Upper lobe of left lung (tissue), 4 donors: ENCODE measurements at regions not wholly inside any gene's neighbourhood (a gene's known extent, or its start where the extent isn't known, plus 50 kb on each side); places are given as distances from the start of the nearest gene placed in this dataset.

Experiments used
- CTCF ChIP-seq, 6 experiments: fragments of 450-650 bp in 4 of 6; fragments of 200-600 bp in 2 of 6; sonication (generic) in 2 of 6; IDR thresholded peaks; one replicate each; pipeline ENCODE4 v1.5.1; 2016 to 2019; ENCODE audit warnings: antibody characterized with exemption in 6 of 6
- EP300 ChIP-seq, 4 donors: sonication (generic); formaldehyde crosslinking; IDR thresholded peaks; one replicate each; pipeline ENCODE4 v1.5.1; 2017; ENCODE audit warnings: antibody characterized with exemption in 4 of 4, control low read depth in 2 of 4
- POLR2A ChIP-seq, 4 donors: fragments of 450-650 bp; IDR thresholded peaks; one replicate each; pipeline ENCODE4 v1.5.1; 2016 to 2017; ENCODE audit warnings: antibody characterized with exemption in 4 of 4, mild to moderate bottlenecking in 2 of 4
- POLR2AphosphoS5 ChIP-seq, 2 donors: sonication (generic); formaldehyde crosslinking; IDR thresholded peaks; one replicate each; pipeline ENCODE4 v1.5.1; 2017; ENCODE audit warnings: antibody characterized with exemption in 2 of 2

GRCh38 chr5:125834438-125835115 is 588.6 kb upstream of the GRAMD2B start:
- TF ChIP-seq POLR2AphosphoS5 (IDR thresholded peaks at IDR 0.05), result no peak
- no peak for TF ChIP-seq EP300 (IDR thresholded peaks at IDR 0.05)
- TF ChIP-seq CTCF (IDR thresholded peaks at IDR 0.05), result no peak
- no peak for TF ChIP-seq POLR2A (IDR thresholded peaks at IDR 0.05)
